Astrocyte of the hippocampus (primary cell): ENCODE measurements at regions not wholly inside any gene's neighbourhood (a gene's known extent, or its start where the extent isn't known, plus 50 kb on each side); places are given as distances from the start of the nearest gene placed in this dataset.

Source experiments
- DNase-seq: peaks from one replicate; pipeline ENCODE4 v3.0.0; 2011; ENCODE audit warnings: low read depth, low spot score

GRCh38 chr6:87851674-87852299, 149.8 kb upstream of the AKIRIN2 start:
- no peak for DNase-seq

- DNase-seq: peak; percentile 20
These were observed 146.6 kb upstream of the AKIRIN2 start for GRCh38 chr6:87848616-87849015.

- no peak for DNase-seq
These were observed 145.8 kb upstream of the AKIRIN2 start for GRCh38 chr6:87847830-87848210.

- DNase-seq: no peak
These were observed 145.2 kb upstream of the AKIRIN2 start for GRCh38 chr6:87847135-87847829.

- DNase-seq: no peak
These were observed 144.4 kb upstream of the AKIRIN2 start for GRCh38 chr6:87846434-87846833.

GRCh38 chr6:87840324-87840723, 138.3 kb upstream of the AKIRIN2 start:
- no peak for DNase-seq

GRCh38 chr6:87837876-87838275, 135.8 kb upstream of the AKIRIN2 start:
- no peak for DNase-seq

GRCh38 chr6:87837444-87837843, 135.4 kb upstream of the AKIRIN2 start:
- no peak for DNase-seq

GRCh38 chr6:87832025-87832825, 130.2 kb upstream of the AKIRIN2 start:
- peak; percentile 32 for DNase-seq

GRCh38 chr6:87830907-87831306, 128.9 kb upstream of the AKIRIN2 start:
- no peak for DNase-seq

GRCh38 chr6:87829622-87830121, 127.6 kb upstream of the AKIRIN2 start:
- no peak for DNase-seq

GRCh38 chr6:87828044-87828443, 126.0 kb upstream of the AKIRIN2 start:
- DNase-seq: no peak

GRCh38 chr6:87827346-87827745, 125.3 kb upstream of the AKIRIN2 start:
- DNase-seq: no peak

GRCh38 chr6:87826424-87826823, 124.4 kb upstream of the AKIRIN2 start:
- DNase-seq: no peak

- DNase-seq: no peak
These were observed 123.8 kb upstream of the AKIRIN2 start for GRCh38 chr6:87825821-87826221.

- no peak for DNase-seq
These were observed 123.0 kb upstream of the AKIRIN2 start for GRCh38 chr6:87824958-87825491.

- no peak for DNase-seq
These were observed 120.0 kb upstream of the AKIRIN2 start for GRCh38 chr6:87822011-87822410.

- DNase-seq: no peak
These were observed 118.4 kb upstream of the AKIRIN2 start for GRCh38 chr6:87820343-87820984.

- peak; percentile 53 for DNase-seq
These were observed 115.2 kb upstream of the AKIRIN2 start for GRCh38 chr6:87817183-87817582.

- no peak for DNase-seq
These were observed 113.4 kb upstream of the AKIRIN2 start for GRCh38 chr6:87815449-87815848.

- peak; percentile 65 for DNase-seq
These were observed 106.1 kb upstream of the AKIRIN2 start for GRCh38 chr6:87808005-87808757.
